Heart right ventricle (tissue), 16 donors: ENCODE measurements at regions not wholly inside any gene's neighbourhood (a gene's known extent, or its start where the extent isn't known, plus 50 kb on each side); places are given as distances from the start of the nearest gene placed in this dataset.

Experiments used
- ATAC-seq, 8 donors: fragments of 200-7000 bp; cut with Tn5 transposase; one replicate each; pipeline ENCODE4 v1.9.1; 2020; ENCODE audit warnings: mild to moderate bottlenecking in 8 of 8, moderate library complexity in 8 of 8, moderate number of reproducible peaks in 1 of 8
- DNase-seq, 2 donors: peaks; one replicate each; pipeline ENCODE4 v3.0.0-alpha.2; 2020
- H3K27ac ChIP-seq, 10 donors: fragments of 200-600 bp; sonication (generic) in 2 of 10; one replicate each; pipeline versions ENCODE4 v1.5.0 to v1.8.0; 2020 to 2022; ENCODE audit warnings: mild to moderate bottlenecking in 3 of 10
- H3K27me3 ChIP-seq, 7 donors: fragments of 200-600 bp; one replicate each; pipeline ENCODE4 v1.8.0; 2021 to 2022; ENCODE audit warnings: mild to moderate bottlenecking in 2 of 7
- H3K36me3 ChIP-seq, 9 donors: fragments of 200-600 bp; sonication (generic) in 1 of 9; one replicate each; pipeline versions ENCODE4 v1.5.0 to v1.8.0; 2020 to 2022; ENCODE audit warnings: mild to moderate bottlenecking in 2 of 9
- H3K4me1 ChIP-seq, 9 donors: fragments of 200-600 bp; sonication (generic) in 1 of 9; one replicate each; pipeline versions ENCODE4 v1.5.0 to v1.8.0; 2020 to 2022; ENCODE audit warnings: mild to moderate bottlenecking in 4 of 9
- H3K4me3 ChIP-seq, 10 donors: fragments of 200-600 bp; sonication (generic) in 2 of 10; one replicate each; pipeline versions ENCODE4 v1.5.0 to v1.8.0; 2020 to 2022; ENCODE audit warnings: mild to moderate bottlenecking in 7 of 10, moderate library complexity in 2 of 10
- H3K9me3 ChIP-seq, 11 donors: fragments of 200-600 bp in 10 of 11; sonication (generic) in 2 of 11; one replicate each; pipeline versions ENCODE4 v1.5.0 to v1.8.0; 2013 to 2022; ENCODE audit warnings: mild to moderate bottlenecking in 2 of 11, control low read depth in 1 of 11, moderate library complexity in 1 of 11
- WGBS, 2 donors: extraction: QIAGEN DNeasy Blood & Tissue Kit; methylation state at CpG; one replicate each; pipeline ENCODE4 v1.1.7; 2013; ENCODE audit warnings: inconsistent platforms in 1 of 2; 5-methylcytosine and 5-hydroxymethylcytosine counted together
- intact Hi-C, 10 donors: fragments of 100-400 bp; cut with DNase I; formaldehyde crosslinking; loops; one replicate each; pipeline versions ENCODE4 v1.11.1 to v1.14.2; 2022
- TF ChIP-seq, protein P1 (sequence below), 9 donors: fragments of 200-600 bp; sonication (generic) in 2 of 9; IDR thresholded peaks; one replicate each; pipeline versions ENCODE4 v1.5.0 to v1.8.0; 2021 to 2022; ENCODE audit warnings: antibody characterized with exemption in 9 of 9, mild to moderate bottlenecking in 5 of 9, moderate library complexity in 1 of 9
- donor health status: Arrhythmogenic right ventricular cardiomyopathy.
- donor health status: ischemic (EF 13 %, LVEDD 7.1; RV severe dilation, severe dysfunction).
- donor health status: healthy with polysubstance abuse.
- donor health status: DM: no; HTN: yes; CAD: no.
- donor health status: DM: no; HTN: no; CAD: no.
- donor health status: ischemic (EF 25% LVEDD 6.9; RV normal size, moderate dysfunction).
- donor health status: ischemic (EF 25% LVEDD 5.7; RV mildly dilated, moderate dysfunction).
- donor health status: healthy.
- donor health status: DM: yes; HTN: yes; CAD: no.
- donor health status: Ischemic cardiomyopathy.
- donor health status: ischemic (EF 35%, LVEDD 5.7; RV mildly dilated, moderate dysfunction).
- donor health status: nonischemic (EF 11% LVEDD 7.7; RV severe dilation, severe dysfunction).
- donor health status: DM: yes; HTN: yes; CAD: no.
- donor health status: PGD.
- donor health status: ischemic (EF 29% LVEDD 5.4; RV normal size, mild dysfunction).
- donor health status: nonischemic (EF 23%, LVEDD 6.1; RV moderate dilation, normal function).

- ATAC-seq = no peak
- no peaks in the 10 kb centered on the region for H3K9me3 ChIP-seq
- H3K4me3 ChIP-seq = no peak overlapping the region
- H3K36me3 ChIP-seq = no peaks in the 10 kb centered on the region
- TF ChIP-seq, protein P1, sequence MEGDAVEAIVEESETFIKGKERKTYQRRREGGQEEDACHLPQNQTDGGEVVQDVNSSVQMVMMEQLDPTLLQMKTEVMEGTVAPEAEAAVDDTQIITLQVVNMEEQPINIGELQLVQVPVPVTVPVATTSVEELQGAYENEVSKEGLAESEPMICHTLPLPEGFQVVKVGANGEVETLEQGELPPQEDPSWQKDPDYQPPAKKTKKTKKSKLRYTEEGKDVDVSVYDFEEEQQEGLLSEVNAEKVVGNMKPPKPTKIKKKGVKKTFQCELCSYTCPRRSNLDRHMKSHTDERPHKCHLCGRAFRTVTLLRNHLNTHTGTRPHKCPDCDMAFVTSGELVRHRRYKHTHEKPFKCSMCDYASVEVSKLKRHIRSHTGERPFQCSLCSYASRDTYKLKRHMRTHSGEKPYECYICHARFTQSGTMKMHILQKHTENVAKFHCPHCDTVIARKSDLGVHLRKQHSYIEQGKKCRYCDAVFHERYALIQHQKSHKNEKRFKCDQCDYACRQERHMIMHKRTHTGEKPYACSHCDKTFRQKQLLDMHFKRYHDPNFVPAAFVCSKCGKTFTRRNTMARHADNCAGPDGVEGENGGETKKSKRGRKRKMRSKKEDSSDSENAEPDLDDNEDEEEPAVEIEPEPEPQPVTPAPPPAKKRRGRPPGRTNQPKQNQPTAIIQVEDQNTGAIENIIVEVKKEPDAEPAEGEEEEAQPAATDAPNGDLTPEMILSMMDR (IDR thresholded peaks at IDR 0.05) = no peak
- intact Hi-C loops = loop anchor here in 1 of 10 donors (10.0 kb wide), 1 partner anchor 67 kb away; no protein-coding TSS in a partner anchor
- no peak for DNase-seq
- peak overlapping the region in 1 of 10 donors; percentile 67 for H3K27ac ChIP-seq
- H3K27me3 ChIP-seq = no peaks in the 10 kb centered on the region
- WGBS, 2 donors = 87 to 95% methylated on average over 7 of the region's 7 CpGs
- H3K4me1 ChIP-seq = peaks cover 4 to 67% (median 40%) of the 10 kb centered on the region in 9 donors
Observed at GRCh38 chr12:46487567-46488131, 115.1 kb upstream of the SLC38A2 start.

DNA sequence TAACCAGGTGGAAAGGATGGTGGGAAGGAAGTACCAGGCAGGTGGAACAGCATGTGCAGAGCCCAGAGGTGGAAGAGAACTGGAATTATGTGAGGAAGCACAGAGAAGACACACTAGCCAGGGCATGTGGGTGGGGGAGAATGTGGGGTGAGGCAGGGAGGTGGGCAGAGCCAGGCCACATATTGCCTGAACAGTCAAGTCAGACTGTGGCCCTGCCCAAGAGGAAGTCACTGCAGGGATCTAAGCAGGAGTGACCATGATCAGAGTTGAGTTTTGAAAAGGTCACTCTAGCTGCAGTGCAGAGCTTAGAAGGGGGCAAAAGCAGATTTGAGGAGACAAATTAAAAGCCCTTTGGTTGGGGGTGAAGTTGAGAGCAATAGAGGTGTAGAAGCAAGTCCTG, 114.0 kb upstream of the SLC38A2 start:
- H3K27ac ChIP-seq = peak overlapping the region in 1 of 10 donors; percentile 67

DNA sequence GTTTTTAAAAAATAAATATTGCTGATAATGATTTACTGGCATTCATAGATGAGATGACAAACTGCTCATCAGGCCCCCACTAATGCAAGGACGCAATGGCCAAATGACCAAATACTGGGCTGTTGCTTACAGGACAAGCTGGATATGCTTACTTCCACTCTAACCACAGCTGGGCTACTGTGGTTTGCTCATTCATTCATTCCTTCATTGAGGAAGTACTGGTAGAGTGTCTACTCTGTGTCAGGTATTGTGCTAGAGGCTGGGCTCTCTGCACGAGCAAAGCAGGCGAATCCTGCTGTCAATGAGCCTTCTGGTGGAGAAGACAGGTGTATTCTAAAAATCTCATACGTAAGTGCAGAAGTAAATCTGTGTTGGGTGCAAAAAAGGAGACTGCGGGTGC, 113.3 kb upstream of the SLC38A2 start:
- DNase-seq (no peak), ATAC-seq (no peak)
- no peaks in the 10 kb centered on the region for H3K36me3 ChIP-seq
- H3K27ac ChIP-seq = no peak overlapping the region
- TF ChIP-seq, protein P1 (IDR thresholded peaks at IDR 0.05) = no peak
- intact Hi-C loops = loop anchor here in 1 of 10 donors (10.0 kb wide), 1 partner anchor 69 kb away; no protein-coding TSS in a partner anchor
- H3K4me1 ChIP-seq = peaks cover 4 to 49% (median 24%) of the 10 kb centered on the region in 9 donors
- 96 to 97% methylated on average over 5 of the region's 5 CpGs for WGBS, 2 donors
- no peaks in the 10 kb centered on the region for H3K9me3 ChIP-seq
- no peak overlapping the region for H3K4me3 ChIP-seq
- no peaks in the 10 kb centered on the region for H3K27me3 ChIP-seq

More for the DNA sequence above, 114.0 kb upstream of the SLC38A2 start:
- TF ChIP-seq, protein P1 (IDR thresholded peaks at IDR 0.05) = no peak
- ATAC-seq (no peak), DNase-seq (no peak)
- H3K4me1 ChIP-seq = peaks cover 4 to 56% (median 32%) of the 10 kb centered on the region in 9 donors
- no peaks in the 10 kb centered on the region for H3K9me3 ChIP-seq
- no peaks in the 10 kb centered on the region for H3K36me3 ChIP-seq
- no peak overlapping the region for H3K4me3 ChIP-seq
- intact Hi-C loops = loop anchor here in 1 of 10 donors (10.0 kb wide), 1 partner anchor 68 kb away; no protein-coding TSS in a partner anchor
- no peaks in the 10 kb centered on the region for H3K27me3 ChIP-seq

- WGBS, 2 donors = 86 to 92% methylated on average over 6 of the region's 6 CpGs
- ATAC-seq (no peak), DNase-seq (no peak)
- no peaks in the 10 kb centered on the region for H3K36me3 ChIP-seq
- no peak overlapping the region for H3K4me3 ChIP-seq
- TF ChIP-seq, protein P1 (IDR thresholded peaks at IDR 0.05) = no peak
- peak overlapping the region in 1 of 10 donors; percentile 11 for H3K27ac ChIP-seq
- peaks cover 2 to 36% (median 11%) of the 10 kb centered on the region in 9 donors for H3K4me1 ChIP-seq
- intact Hi-C loops = loop anchor here in 1 of 10 donors (10.0 kb wide), 1 partner anchor 70 kb away; no protein-coding TSS in a partner anchor
- H3K27me3 ChIP-seq = no peaks in the 10 kb centered on the region
- no peaks in the 10 kb centered on the region for H3K9me3 ChIP-seq
Observed at GRCh38 chr12:46484396-46485061, 112.0 kb upstream of the SLC38A2 start.
